Left ventricle myocardium inferior (tissue), 1 donor: ENCODE measurements at regions not wholly inside any gene's neighbourhood (a gene's known extent, or its start where the extent isn't known, plus 50 kb on each side); places are given as distances from the start of the nearest gene placed in this dataset.
"Not testable (repeated sequence)": the region's sequence is repeated elsewhere in the genome, so short reads cannot be mapped to it uniquely, and the experiment has no call there.

Experiments
- DNase-seq: peaks from one replicate; pipeline ENCODE4 v3.0.0-alpha.2; 2020
- H3K27ac ChIP-seq: fragments of 200-600 bp; replicated peaks from 2 replicates; pipeline ENCODE4 v1.8.0; 2021
- H3K27me3 ChIP-seq: fragments of 200-600 bp; 2 replicates; pipeline ENCODE4 v1.8.0; 2021; ENCODE audit warnings: low read depth
- H3K36me3 ChIP-seq: fragments of 200-600 bp; 2 replicates; pipeline ENCODE4 v1.8.0; 2021
- H3K4me1 ChIP-seq: fragments of 200-600 bp; 2 replicates; pipeline ENCODE4 v1.8.0; 2021
- H3K4me3 ChIP-seq: fragments of 200-600 bp; 2 replicates; pipeline ENCODE4 v1.8.0; 2021; ENCODE audit warnings: mild to moderate bottlenecking, moderate library complexity
- H3K9me3 ChIP-seq: fragments of 200-600 bp; replicated peaks from 2 replicates; pipeline ENCODE4 v1.8.0; 2021
- intact Hi-C: fragments of 100-400 bp; cut with micrococcal nuclease; formaldehyde crosslinking; loops from one replicate; pipeline ENCODE4 v1.11.0; 2022
- TF ChIP-seq, protein P1 (sequence below): fragments of 200-600 bp; IDR thresholded peaks from 2 replicates; pipeline ENCODE4 v1.8.0; 2021; ENCODE audit warnings: antibody characterized with exemption, mild to moderate bottlenecking, borderline replicate concordance
- donor health status: DM: no; HTN: yes; CAD: no; lungs with severe emphysema.

DNA sequence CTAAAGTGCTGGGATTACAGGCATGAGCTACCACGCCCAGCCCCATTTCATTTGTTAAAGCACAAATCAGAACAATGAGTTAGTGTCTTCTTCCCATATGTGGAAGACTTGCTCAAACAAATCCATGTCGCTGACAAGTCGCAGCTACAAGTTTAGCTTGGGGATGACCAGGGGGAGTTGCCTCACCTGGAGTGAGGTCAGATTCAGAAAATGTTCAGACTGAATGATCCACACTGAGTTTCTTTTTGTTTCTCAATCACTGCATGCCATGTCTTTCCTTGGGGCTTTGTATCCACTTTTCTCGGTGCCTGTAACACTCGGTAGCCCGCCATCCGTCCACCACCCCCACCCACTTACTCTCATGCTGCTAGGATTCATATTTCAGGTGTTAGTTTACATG, 437.3 kb upstream of the DYNLRB2 start:
- Histone ChIP-seq H3K36me3 (no peaks in the 10 kb centered on the region), H3K27ac (no peak overlapping the region), H3K4me3 (no peak overlapping the region), H3K4me1 (no peaks in the 10 kb centered on the region), H3K27me3 (peaks cover 10% of the 10 kb centered on the region), H3K9me3 (peaks cover 6% of the 10 kb centered on the region)
- TF ChIP-seq, protein P1, sequence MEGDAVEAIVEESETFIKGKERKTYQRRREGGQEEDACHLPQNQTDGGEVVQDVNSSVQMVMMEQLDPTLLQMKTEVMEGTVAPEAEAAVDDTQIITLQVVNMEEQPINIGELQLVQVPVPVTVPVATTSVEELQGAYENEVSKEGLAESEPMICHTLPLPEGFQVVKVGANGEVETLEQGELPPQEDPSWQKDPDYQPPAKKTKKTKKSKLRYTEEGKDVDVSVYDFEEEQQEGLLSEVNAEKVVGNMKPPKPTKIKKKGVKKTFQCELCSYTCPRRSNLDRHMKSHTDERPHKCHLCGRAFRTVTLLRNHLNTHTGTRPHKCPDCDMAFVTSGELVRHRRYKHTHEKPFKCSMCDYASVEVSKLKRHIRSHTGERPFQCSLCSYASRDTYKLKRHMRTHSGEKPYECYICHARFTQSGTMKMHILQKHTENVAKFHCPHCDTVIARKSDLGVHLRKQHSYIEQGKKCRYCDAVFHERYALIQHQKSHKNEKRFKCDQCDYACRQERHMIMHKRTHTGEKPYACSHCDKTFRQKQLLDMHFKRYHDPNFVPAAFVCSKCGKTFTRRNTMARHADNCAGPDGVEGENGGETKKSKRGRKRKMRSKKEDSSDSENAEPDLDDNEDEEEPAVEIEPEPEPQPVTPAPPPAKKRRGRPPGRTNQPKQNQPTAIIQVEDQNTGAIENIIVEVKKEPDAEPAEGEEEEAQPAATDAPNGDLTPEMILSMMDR = no peak
- DNase-seq = no peak
- intact Hi-C loops = no loop called here

DNA sequence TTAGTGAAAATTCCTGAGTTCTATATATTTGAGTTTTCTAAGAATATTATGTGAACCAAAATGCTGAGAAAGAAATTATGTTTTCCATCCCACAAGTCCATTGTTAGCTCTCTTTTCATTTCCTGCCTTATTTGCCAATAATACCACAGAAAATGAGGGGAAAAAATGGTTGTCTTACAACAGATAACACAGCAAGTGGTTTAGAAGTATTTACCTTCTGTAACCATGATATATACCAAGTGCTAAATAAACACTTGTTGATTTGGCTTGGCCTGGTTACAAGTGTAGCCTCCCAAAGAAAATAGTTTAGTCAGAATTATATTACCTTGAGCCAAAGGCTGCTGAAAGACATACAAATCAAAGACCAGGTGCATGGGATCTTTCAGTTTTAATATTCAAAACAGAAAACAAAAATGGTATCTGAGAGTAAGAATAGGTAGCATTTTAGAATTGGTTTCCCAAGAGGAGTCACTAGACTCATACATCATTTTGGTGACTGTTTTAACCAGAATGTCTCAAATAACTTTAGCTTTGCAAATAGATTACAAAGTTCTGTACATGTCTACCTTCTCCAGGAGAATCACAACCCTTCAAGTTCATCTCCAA, 439.8 kb upstream of the DYNLRB2 start:
- H3K9me3 ChIP-seq = peaks cover 29% of the 10 kb centered on the region
- no peaks in the 10 kb centered on the region for H3K4me1 ChIP-seq
- intact Hi-C loops = no loop called here
- H3K36me3 ChIP-seq = no peaks in the 10 kb centered on the region
- DNase-seq = no peak
- peaks cover 10% of the 10 kb centered on the region for H3K27me3 ChIP-seq
- no peak overlapping the region for H3K27ac ChIP-seq
- TF ChIP-seq, protein P1 = no peak
- H3K4me3 ChIP-seq = no peak overlapping the region

DNA sequence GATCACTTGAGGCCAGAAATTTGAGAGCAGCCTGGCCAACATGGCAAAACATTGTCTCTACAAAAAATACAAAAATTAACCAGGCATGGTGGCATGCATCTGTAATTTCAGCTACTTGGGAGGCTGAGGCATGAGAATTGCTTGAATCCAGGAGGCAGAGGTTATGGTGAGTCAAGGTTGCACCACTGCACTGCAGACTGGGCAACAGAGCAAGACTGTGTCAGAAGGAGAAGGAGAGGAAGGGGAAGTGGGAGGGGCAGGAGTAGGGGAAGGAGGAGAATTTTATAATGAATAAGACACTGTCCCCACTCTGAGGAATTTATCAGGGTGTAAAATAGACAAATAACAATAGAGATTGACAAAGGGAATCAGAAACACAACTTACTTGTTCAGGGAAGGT, 440.6 kb upstream of the DYNLRB2 start:
- no peak overlapping the region for H3K4me3 ChIP-seq
- H3K9me3 ChIP-seq = peaks cover 29% of the 10 kb centered on the region
- intact Hi-C loops = no loop called here
- TF ChIP-seq, protein P1 = no peak
- no peaks in the 10 kb centered on the region for H3K4me1 ChIP-seq
- H3K27me3 ChIP-seq = peaks cover 10% of the 10 kb centered on the region
- no peaks in the 10 kb centered on the region for H3K36me3 ChIP-seq
- no peak overlapping the region for H3K27ac ChIP-seq
- DNase-seq = no peak

DNA sequence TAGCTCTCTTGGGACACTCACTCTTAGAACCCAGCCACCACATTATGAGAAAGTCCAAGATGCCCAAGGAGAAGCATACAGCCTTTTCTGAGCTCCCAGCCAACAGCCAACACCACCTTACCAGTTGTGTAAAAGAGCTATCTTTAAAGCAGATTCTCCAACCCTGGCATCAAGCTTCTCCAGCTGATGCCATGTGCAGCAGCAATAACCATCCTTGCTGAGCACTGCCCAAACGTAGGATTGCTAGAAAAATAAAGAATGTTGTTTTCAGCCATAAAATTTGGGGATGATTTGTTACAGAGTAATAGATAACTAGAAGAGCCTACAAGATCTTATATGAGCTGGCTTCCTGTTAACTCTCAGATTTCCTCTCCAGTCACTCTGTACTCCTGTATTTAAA, 443.7 kb upstream of the DYNLRB2 start:
- no peak overlapping the region for H3K27ac ChIP-seq
- no peaks in the 10 kb centered on the region for H3K27me3 ChIP-seq
- peaks cover 29% of the 10 kb centered on the region for H3K9me3 ChIP-seq
- TF ChIP-seq, protein P1 = no peak
- no peaks in the 10 kb centered on the region for H3K36me3 ChIP-seq
- no peak overlapping the region for H3K4me3 ChIP-seq
- intact Hi-C loops = no loop called here
- DNase-seq = no peak
- no peaks in the 10 kb centered on the region for H3K4me1 ChIP-seq

DNA sequence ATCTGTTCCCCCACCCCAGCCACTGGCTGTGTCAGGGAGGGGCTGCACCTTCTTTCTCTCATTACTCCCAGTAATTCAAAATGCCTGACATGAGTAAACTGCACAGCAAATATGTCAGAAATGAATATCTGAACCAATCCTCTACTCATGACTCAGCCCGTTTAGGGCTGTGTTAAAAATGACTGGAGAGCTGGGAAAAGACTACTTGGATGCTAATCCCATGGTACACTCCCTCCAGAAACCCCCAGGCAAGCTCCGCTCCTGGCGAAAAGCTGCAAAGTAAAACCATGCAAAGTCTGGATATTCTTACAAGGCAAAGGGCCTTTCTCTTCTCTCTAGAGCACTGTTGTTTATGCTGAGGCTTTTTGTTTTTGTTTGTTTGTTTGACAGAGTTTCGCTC, 448.1 kb upstream of the DYNLRB2 start:
- no peaks in the 10 kb centered on the region for H3K36me3 ChIP-seq
- no peak overlapping the region for H3K4me3 ChIP-seq
- TF ChIP-seq, protein P1 = no peak
- no peak for DNase-seq
- H3K9me3 ChIP-seq = peaks cover 16% of the 10 kb centered on the region
- no peak overlapping the region for H3K27ac ChIP-seq
- intact Hi-C loops = no loop called here
- H3K4me1 ChIP-seq = no peaks in the 10 kb centered on the region
- H3K27me3 ChIP-seq = no peaks in the 10 kb centered on the region

DNA sequence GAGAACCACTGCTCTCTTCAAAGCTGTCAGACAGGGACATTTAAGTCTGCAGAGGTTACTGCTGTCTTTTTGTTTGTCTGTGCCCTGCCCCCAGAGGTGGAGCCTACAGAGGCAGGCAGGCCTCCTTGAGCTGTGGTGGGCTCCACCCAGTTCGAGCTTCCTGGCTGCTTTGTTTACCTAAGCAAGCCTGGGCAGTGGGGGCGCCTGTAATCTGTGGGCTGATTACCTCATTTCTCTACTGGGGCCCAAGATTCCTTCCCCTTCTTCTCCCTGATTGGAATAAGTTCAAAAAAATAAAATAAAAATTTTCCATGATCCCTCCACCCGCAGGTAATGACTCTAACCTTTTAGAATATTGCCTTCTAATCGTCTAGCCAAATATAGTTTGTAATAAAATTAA, 449.3 kb upstream of the DYNLRB2 start:
- H3K4me1 ChIP-seq, H3K9me3 ChIP-seq, H3K27ac ChIP-seq, H3K36me3 ChIP-seq, intact Hi-C loops, H3K27me3 ChIP-seq, H3K4me3 ChIP-seq, DNase-seq: not testable (repeated sequence)
